GM10248 (cell line): ENCODE measurements at regions not wholly inside any gene's neighbourhood (a gene's known extent, or its start where the extent isn't known, plus 50 kb on each side); places are given as distances from the start of the nearest gene placed in this dataset.

Source experiments
- CTCF ChIA-PET: fragments of 300-600 bp; sonication (Branson Sonifier 250); formaldehyde crosslinking; extraction: SDS; loops from one replicate; lab custom pipeline; 2021; ENCODE audit warnings: antibody characterized with exemption; lab: Yijun Ruan, JAX
- POLR2A ChIA-PET: fragments of 350-650 bp; sonication (Branson Sonifier 250); formaldehyde crosslinking; extraction: SDS; loops from one replicate; lab custom pipeline; 2020; ENCODE audit warnings: antibody characterized with exemption; lab: Yijun Ruan, JAX
- DNase-seq: peaks from one replicate; pipeline ENCODE4 v3.0.0; 2012; ENCODE audit errors: extremely low spot score
- TF ChIP-seq, protein P1 (sequence below): IDR thresholded peaks from 2 replicates; pipeline ENCODE4 v1.5.1; 2012; ENCODE audit warnings: mild to moderate bottlenecking, low read depth; ENCODE audit errors: extremely low read depth, missing control alignments, control extremely low read depth

DNA sequence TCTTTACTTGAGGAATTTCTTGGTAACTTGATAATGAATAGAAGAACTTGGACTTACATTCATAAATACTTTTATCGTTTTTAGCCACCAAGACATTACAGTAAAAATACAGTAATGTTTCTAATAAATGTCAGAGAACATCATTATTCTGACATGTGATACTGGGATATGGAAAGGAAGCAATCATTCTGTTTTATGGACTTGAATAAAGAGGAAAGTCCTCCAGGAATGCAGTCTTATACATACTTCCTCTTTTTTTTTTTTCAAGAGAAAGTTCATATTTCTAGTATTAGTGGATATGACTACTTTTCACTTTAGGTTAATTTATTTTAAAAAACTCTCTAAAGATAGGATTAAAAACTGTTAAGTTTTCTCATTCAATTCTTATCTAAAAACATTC, 220.0 kb upstream of the SEMA3C start:
- CTCF ChIA-PET: no interaction called here
- TF ChIP-seq, protein P1, sequence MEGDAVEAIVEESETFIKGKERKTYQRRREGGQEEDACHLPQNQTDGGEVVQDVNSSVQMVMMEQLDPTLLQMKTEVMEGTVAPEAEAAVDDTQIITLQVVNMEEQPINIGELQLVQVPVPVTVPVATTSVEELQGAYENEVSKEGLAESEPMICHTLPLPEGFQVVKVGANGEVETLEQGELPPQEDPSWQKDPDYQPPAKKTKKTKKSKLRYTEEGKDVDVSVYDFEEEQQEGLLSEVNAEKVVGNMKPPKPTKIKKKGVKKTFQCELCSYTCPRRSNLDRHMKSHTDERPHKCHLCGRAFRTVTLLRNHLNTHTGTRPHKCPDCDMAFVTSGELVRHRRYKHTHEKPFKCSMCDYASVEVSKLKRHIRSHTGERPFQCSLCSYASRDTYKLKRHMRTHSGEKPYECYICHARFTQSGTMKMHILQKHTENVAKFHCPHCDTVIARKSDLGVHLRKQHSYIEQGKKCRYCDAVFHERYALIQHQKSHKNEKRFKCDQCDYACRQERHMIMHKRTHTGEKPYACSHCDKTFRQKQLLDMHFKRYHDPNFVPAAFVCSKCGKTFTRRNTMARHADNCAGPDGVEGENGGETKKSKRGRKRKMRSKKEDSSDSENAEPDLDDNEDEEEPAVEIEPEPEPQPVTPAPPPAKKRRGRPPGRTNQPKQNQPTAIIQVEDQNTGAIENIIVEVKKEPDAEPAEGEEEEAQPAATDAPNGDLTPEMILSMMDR: no peak
- no peak for DNase-seq
- POLR2A ChIA-PET: no interaction called here

DNA sequence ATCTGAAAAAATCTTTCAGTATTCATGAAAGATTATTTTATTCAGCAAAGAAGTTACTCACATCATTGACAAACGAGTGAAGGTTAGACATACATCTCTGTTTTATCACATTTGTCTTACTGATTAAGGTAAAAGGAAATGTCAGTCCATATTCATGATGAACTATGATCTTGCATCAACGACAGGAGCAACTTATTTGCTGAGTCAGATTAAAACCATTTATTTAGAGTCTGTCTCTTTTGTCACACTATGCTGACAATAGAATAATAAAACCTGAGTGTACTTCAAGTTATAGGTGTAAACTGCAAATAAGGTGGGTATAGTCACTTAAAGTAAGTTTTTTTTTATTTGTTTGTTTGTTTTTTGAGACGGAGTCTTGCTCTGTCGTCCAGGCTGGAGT, 216.5 kb upstream of the SEMA3C start:
- no peak for DNase-seq
- CTCF ChIA-PET: no interaction called here
- TF ChIP-seq, protein P1: no peak
- POLR2A ChIA-PET: no interaction called here

DNA sequence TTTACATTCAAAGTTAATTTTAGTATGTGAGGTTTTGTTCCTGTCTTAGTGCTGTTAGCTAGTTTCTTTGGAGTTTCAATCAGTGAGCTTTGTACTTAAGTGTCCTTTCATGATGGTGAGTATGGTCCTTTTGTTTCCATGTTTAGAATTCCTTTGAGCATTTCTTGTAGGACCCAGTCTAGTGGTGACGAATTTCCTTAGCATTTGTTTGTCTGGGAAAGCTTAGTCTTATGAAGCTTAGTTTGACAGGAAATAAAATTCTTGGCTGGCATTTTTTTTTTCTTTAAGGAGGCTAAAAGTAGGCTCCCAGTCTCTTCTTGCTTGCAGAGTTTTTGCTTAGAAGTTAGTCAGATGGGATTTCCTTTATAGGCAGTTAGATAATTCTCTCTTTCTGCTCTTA, 209.2 kb upstream of the SEMA3C start:
- POLR2A ChIA-PET: no interaction called here
- TF ChIP-seq, protein P1: no peak
- no peak for DNase-seq
- CTCF ChIA-PET: interaction anchor here (0.9 kb wide), 1 partner anchor 20 kb away, joined by 3 read pairs; no protein-coding TSS in a partner anchor

DNA sequence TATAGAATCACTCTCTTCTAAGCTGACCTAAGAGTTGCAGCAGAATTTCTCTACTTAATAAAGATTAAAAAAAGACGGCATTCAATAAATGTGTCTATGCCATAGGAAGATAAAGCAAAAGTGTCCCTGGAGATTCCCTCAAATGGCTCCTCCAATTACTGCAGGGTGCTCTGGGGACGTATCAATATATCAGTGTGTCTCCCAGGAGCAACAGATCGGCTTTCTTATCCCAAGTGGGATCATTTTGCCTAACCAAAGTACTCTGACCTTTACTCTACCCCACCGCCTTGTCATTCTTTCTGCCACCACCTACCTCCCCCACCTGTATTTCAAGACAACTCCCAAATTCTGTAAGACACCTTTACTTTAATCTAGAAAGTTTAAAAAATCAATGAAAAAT, 202.0 kb upstream of the SEMA3C start:
- TF ChIP-seq, protein P1: no peak
- ChIA-PET POLR2A (no interaction called here), CTCF (no interaction called here)

DNA sequence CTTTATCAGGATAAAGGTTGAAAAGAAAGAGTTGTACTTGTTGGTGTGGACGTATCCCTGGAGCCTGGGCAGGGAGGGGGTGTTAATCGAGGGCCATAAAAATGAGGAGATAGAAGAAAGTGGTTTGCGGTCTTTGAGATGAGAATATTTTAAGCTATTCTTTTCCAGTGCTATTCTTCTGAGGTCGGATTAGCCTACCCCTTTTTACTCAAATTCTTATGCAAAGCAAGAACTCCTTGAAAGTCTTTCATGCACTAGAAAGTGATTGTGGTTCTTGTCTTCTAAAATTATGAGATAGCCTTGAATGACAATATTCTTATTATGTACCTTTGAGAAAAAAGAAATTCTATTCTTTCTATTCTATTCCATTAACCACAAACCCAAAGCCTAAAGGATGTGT, 201.3 kb upstream of the SEMA3C start:
- TF ChIP-seq, protein P1: no peak
- CTCF ChIA-PET: no interaction called here
- no peak for DNase-seq
- POLR2A ChIA-PET: no interaction called here

More for the DNA sequence above, 202.0 kb upstream of the SEMA3C start:
- no peak for DNase-seq

DNA sequence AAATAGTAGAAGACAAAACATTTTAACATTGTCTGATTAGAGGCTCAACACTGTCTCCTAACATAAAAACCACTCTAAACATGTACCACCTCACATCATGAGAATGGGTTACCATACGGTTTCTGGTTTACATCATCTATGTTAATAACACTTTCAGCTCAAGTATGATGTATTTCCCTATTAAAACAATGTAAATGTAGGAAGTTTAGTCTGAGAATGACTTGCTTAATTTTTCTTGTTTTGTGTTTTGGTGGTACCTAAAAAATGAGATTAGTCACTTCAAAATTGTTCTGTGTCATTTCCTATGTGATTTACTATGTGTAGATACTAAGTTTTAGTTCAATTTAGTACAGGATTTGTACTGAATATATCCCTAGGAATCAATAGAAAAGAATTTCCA, 195.8 kb upstream of the SEMA3C start:
- DNase-seq: no peak
- POLR2A ChIA-PET: no interaction called here
- CTCF ChIA-PET: interaction anchor here (1.2 kb wide), 1 partner anchor 13 kb away, joined by 3 read pairs; no protein-coding TSS in a partner anchor
- TF ChIP-seq, protein P1: no peak

DNA sequence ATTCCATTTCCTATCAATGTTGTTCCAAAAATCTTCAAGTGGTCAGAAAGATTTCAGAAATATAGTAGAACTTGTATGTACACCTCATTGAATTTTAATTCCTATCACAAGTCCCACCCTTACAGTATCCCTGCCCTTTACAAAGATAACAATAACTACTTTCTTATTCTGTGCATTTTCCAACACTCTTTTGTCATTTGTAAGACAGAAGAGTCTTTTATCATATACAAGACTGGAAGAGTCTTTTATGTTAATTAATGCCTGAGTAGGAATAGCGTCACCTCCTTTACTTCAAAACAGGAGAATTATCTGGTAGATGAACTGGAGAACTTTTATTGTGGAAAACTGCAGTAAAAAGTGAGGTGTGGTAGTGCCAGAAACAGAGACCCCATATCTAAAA, 193.9 kb upstream of the SEMA3C start:
- POLR2A ChIA-PET: no interaction called here
- CTCF ChIA-PET: no interaction called here
- TF ChIP-seq, protein P1: no peak
- DNase-seq: no peak
